HG03439 (cell line): ENCODE measurements at regions not wholly inside any gene's neighbourhood (a gene's known extent, or its start where the extent isn't known, plus 50 kb on each side); places are given as distances from the start of the nearest gene placed in this dataset.

Source experiments
- ATAC-seq: cut with Tn5 transposase; IDR thresholded peaks from one replicate; pipeline ENCODE4 v1.9.1; 2021; ENCODE audit warnings: mild to moderate bottlenecking, moderate library complexity; ENCODE audit not compliant: unreplicated experiment

DNA sequence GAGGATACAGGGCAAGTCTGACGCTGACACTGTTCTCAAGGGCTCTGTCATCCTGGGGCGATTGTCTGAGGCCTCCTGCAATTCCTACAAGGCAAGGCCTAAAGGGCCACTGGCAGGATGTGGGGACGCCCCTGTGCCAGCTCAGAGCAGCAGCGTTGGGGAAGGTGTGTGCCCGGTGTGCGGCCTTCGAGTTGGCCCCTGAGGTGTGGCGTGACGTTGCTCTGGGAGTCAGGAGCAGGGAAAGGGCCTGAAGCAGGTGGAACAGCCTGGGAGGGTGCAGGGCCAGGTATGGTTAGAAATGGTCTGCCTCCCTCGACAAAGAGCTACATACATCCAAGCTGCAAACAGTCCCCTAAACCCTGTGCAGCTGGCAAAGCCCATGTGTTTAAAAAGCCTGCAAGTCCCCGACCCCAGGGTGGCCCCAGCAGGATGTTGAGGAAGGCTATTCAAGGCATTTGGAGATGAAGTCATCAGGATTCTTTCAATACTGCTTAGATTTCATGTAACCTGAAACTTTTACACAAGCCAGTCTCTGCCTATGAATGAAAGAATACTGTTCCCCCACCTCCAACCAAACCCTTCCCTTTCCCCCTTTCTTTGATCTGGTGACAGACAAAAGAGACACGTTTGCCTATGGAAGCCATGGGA is 142.5 kb upstream of the TNS3 start:
- ATAC-seq = no peak

DNA sequence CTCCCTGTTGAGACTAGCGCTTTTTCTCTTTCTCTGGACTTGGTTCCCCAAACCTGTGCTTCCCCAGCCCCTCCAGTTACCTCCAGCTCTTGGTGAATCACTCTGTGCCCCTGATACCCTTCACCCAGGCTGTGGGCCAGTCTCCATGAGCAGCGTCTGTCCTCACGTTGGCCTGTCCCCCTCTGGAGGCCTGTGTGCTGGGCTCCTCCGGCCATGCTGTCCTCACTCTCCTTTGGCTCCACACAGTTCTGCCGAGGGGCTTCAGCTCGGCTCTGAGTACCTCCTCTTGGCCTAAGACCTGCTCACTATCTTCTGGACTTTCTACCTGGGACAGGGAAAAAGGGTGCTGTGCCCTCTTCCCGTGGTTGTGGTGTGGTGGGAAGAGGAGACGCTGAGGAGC is 140.2 kb upstream of the TNS3 start:
- no peak for ATAC-seq

DNA sequence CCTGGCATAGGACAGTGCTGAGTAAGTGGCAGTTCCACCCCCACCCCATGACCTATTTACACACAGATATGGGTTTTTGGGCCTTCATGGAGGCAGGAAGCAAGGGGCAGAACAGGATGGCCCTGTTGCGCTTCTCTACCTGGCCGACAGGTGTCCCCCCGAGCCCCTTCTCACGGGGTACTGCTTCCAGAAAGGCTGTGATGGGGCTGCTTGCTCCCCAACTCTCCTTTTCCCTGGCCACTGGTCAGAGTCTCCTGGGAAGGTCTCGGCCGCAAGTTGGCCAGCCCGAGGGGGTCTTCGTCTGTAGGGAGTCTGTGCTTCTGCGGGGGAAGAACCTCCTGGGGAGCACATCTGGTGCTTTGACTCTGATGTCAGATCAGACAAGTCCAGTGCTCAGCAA is 139.8 kb upstream of the TNS3 start:
- ATAC-seq = no peak

DNA sequence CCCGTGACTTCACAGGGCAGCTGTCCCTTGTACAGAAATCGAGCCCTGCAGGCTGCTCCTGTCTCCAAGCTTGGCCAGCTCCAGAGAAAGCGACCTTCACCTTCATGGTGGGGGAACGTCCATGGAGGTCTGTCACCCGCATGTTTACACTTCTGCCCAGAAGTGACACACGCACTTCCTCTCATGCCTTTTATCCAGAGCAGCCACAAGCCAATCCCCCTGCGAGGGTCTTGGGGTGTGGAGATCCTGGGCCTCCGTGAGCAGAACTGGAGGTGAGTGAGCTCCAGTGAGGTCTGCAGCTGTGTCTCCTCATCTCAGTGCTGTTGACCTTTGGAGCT is 139.0 kb upstream of the TNS3 start:
- peak; percentile 17 for ATAC-seq

DNA sequence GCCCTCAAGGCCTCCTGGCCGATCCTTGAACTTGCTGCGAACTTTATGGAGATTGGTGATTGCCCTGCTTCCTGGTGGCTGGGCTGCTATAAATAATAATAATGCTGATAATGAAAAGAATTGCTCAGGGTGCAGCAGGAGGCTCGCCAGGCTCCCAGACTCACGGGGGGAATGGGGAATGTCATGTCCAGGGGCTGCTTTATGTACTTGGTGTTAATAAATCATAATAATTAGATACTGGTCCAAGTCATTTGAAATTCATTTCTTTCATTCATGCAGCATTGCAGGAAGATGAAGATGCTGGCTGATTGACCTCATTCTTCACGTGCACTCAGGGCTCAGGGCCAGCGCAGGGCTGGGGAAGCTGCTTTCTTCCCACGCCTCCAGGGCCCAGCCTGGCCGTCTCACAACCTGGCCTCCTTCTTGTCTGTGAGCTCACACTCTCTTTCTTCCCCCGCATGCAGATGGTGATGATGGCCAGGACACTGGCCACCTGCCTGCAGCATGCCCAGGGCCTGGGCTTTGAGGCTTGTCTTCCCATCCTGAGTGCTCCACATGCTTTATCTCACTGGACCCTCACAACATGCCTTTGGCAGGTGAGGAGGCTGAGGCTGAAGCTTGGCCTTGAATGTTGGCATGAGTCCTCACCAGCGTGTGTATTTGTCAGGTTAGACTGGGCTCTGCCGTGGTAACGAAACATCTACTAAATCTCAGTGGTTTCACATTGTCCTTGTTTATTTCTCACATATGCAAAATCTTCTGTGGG is 138.4 kb upstream of the TNS3 start:
- ATAC-seq = peak; percentile 81

DNA sequence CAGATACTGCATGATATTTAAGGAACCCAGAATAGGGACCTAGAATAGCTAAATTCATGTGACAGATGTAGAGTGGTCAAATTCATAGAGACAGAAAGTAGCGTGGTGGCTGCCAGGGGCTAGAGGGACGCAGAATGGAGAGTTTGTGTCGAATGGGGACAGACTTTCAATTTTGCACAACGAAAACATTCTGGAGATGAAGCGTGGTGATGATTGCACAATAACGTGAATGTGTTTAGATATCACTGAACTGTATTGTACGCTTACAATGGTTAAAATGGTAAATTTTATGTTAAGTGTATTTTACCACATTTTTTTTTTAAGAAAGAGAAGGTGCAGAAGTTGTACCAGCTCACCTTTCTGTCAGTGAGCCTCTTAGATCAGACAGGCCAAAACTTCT is 137.8 kb upstream of the TNS3 start:
- no peak for ATAC-seq

DNA sequence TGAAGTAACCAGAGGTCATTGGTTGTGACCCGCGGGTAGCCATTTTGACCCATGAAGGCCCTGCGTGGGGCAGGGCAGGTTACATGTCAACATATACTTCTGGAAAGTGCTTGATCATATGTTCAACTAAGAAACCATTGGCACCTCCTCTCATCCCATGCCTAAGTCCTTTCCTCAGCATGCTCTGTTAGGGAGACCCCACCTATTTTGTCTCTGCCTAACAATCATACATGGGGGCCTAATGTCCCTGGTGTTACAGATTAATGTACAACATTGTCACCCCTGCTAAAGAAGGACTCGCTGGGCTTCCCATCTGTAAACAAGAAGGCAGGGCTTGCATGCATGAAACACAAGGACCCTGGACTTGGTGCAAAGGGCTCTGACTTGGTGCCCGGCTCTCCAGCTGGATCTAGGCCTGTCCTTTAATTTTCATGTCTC is 133.7 kb upstream of the TNS3 start:
- no peak for ATAC-seq

DNA sequence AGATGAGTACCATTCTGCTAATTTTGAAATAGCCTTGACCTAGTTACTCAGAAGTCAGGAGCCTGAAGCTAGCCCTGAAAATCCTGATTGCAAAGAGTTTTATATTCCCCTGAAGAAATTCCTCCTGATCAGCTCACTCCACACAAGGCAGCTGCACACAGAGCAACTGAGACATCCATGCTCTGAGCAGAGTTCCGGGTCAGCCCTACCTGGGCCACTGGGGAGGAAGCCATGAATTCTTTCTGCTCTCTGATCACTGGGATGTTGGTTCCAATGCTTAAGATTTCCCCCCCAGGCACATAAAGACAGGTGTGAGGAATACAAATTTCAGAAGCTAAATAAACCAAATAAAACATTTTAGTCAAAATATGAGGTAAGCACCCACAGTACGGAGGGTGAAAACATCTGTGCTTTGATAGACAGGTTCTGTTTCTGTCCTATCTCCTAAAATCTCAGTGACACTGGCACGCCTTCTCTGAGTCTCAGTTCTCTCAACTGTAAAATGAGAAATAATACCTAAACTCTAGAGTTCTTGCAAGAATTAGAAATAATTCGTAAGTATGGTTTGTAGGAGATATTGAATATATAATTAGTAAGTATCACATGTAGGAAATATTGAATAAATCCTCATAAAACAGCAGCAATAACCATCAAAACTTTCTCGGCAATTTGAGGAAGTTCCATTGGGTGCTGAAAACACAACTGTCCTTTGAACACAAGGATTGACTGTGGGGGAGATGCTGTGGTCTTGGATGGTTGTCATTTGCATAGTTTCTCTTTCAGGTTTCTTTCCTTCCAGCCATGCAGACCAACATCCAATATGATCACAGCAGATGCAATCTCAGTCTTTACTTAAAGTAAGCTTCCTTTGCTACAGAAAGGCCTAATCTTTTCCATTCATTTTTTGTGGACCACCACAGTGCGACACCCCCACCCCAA is 133.0 kb upstream of the TNS3 start:
- peak; percentile 92 for ATAC-seq

DNA sequence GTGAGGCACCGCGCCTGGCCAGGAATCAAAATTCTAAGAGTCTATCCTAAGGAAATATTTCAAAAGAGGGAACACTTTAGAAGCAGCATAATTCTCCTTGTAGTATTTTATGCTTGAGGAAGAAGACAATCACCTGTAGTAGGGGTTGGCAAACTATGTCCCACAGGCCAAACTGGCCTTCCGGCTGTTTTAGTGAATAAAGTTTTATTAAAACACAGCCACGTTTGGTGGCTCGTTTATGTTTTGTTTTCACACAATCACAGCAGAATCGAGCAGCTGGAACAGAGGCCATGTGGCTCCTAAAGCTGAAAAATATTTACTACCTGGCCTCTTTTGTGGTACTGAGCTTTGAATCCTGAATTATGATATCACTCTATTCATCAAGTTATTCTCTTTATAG is 131.7 kb upstream of the TNS3 start:
- no peak for ATAC-seq

DNA sequence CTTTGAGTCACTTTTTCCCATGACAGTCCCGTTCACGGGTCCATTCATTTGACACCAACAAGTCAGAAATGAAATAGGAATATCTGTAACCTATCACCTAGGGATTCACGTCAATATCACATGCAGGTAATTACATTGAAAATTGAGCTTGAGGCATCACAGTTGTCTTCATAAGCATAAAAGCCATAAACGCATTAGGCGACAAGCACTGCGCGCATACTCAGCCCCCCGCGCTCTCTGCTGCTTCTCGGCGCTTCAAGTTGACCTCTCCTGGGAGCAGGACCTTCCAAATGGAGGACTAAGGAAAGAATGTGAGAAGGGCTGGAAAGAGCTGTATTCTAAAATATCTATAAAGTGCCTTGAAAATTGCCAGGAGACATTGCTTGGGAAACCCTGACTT is 130.5 kb upstream of the TNS3 start:
- ATAC-seq = no peak

DNA sequence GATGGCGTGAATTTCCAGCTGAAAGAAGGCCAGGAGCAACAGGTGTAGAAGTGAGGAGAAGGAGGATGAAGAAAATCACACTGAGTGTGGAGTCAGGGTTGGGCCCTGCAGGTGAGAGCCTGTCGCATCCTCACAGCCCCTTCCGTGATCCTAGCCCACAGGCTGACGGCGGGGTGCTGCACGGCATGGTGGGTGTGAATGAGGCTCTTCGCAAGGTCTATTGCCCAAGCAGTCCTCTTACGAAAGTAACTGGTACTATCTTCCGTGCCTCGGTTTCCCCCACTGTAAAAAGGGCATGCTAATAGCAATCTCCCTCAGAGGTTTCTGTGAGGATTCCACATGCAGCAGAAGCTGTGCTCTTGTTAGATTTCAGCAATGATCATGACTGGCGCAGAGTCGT is 129.9 kb upstream of the TNS3 start:
- no peak for ATAC-seq

DNA sequence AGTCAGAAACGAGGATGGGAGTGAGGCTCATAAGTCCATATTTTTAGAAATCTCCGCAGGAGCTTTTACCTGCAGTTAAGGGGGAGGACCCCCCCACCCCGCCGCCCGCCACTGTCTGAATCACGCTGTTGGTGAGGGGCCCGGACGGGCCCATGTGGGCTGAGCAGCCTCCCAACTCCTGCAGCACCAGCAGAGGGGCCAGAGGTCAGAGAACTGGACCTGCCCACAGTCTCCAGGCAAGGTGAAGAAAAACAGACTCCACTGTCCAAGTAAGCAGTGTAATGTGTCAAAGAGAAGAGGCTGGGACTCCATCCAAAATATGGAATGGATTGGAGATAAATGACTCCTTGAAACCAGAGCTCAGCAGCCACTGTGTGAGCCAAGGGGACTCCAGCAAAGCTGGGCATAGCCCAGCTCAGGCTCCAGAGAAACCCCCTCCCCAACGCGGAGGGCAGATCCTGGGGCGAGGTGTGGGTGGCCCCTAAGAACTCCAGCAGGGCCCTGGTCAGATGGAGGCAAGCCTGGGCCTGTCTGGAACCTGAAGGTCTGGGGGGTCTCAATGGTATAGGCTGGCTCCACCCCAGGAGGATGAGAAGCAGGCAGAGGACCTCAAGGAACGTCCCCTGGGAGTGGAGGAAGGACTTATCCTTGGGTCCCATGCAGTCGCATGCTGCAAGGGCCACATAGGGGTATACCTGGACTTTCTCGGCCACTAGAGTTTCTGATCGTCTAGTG is 128.5 kb upstream of the TNS3 start:
- no peak for ATAC-seq

DNA sequence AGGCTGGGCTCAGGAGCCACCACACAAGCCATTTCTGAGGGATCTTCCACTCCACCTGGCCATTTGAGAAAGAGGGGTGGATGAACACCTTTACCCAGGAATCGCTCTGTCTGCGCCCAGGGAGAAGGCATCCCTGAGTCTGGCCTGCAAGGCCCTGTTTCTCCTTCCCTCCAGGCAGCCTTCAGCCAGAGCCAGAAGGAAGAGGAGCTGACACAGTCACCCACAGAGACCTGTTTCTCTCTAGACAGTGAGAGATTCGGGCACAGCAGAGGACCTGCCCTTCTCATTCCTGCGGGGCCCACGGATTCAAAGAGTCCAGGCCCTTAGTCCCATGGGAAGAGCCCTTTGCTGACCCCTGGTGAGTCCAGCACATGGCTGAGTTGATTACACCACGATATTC is 127.5 kb upstream of the TNS3 start:
- no peak for ATAC-seq

DNA sequence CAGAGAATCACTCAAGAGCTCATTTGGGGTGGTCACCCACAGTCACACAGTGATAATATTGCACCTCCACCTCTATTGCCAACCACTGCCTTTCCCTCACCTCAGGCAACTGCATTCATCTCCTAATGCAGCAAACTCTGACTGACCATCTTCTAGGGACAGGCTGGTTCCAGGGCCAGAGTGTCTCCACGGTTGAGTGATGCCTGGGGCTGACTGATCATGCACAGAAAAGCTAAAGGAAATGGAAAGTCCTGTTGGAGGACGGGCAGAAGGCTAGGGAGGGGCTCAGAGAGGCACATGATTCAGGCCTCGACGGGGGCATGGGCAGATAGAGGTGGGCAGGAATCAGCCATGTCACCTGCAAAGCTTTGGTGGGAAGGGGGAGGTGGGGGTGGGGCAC is 127.1 kb upstream of the TNS3 start:
- ATAC-seq = no peak

DNA sequence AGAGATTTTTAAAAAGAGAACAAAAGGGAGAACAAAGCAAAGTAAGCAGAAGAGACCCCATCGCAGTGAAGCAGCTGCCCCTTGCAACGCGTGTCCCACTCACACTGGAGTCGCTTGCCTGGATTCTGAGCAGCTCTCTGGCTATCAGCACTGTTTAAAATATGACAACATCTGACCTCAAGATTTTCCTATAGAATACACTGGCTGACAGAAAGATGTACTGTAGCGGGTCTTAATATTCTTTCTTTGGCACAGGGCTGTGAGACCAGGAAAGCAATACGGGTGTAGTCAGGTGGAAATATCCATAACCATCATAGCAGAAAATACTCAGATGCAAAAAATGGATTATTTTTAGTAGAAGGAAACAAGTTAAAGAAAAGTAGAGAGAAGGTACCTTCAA is 125.7 kb upstream of the TNS3 start:
- ATAC-seq = no peak

DNA sequence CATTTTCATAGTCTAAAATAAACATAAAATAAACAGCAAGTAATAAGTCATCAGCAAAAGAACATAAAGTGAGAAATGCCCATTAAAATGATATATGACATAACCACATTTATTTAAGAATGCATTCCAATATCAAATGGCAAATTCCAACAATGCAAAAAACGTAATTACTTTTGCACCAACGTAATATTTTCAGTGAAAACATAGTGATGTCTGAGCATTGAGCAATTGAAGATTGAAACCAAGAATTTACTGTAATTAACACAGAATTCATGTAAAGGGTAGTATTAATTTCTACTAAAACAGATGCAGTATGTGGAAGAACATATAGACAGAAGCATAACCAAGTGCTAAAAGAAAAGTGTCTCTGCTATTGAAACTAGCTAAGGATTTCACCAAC is 123.0 kb upstream of the TNS3 start:
- ATAC-seq = no peak

DNA sequence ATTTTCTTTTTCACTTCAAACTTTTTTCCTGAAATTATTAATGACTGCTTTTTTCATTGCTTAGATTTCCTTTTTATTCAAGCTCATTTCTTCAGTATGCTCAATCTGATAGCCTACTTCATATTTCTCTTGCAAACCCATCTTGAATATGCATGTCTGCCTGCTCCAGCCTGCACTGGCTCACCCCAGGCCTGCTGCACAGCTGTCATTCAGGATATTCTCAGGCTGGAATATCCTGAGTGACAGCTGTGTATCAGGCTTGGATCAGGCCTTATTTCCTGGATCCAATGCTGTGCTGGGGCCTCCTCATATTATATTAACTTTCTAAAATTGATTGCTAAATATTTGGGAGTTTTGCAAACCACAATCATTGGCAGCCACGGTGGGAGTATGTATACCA is 120.2 kb upstream of the TNS3 start:
- ATAC-seq = no peak

DNA sequence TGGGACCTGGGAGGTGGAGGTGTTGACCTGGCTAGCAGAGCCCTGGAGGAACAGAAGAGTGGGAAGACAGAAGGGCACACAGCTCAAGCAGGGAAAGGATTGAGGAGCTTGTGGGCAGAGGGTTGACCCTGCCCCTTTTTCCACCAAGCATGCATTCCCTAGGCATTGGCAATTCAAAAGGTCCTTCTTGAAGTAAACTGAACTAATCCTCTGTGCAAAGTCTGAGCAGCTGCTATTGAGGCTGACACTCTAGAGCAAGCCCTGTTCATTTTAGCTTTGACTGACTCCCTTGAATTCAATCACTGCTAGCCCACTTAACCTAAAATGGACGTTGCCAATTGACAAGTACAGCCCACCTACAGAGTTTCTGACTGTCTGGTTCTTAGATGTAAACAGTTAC is 116.5 kb upstream of the TNS3 start:
- ATAC-seq = no peak

DNA sequence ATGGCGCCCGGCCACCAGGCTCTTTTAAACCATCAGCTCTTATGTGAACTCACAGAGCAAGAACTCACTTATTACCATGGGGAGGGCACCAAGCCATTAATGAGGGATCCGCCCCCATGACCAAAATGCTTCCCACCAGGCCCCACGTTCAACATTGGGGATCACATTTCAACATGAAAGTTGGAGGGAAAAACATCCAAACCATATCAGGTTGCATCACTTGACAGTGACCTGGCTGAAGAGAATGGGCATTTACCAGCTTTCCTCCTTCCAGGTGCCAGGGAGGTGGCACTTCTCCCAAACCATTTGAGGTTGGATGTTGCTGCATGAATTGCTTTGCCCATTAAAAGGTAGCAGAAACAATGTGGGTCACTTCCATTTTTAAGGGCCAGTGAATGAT is 115.6 kb upstream of the TNS3 start:
- no peak for ATAC-seq

DNA sequence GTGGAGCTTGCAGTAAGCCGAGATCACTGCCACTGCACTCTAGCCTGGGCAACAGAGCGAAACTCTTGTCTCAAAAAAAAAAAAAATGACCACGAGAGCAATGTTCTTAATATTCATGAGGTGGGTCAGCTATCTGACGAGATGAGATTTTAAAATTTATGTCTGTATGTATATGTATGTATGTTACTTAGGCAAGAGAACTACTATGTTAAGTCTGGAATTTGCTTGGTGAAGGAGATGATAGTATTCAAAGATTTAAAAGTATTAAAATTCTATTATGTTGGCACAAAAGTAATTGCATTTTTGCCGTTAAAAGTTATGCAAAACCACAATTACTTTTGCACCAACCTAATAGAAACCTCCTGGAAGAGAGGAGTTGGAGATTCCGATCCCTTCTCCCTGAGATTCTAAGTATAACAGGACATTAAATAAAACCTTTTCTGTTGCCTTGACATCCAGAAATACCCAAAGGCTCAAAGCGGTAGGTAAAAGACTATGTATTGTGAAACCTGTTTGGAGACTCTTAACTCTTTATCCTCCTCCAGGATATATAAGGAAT is 114.3 kb upstream of the TNS3 start:
- no peak for ATAC-seq

DNA sequence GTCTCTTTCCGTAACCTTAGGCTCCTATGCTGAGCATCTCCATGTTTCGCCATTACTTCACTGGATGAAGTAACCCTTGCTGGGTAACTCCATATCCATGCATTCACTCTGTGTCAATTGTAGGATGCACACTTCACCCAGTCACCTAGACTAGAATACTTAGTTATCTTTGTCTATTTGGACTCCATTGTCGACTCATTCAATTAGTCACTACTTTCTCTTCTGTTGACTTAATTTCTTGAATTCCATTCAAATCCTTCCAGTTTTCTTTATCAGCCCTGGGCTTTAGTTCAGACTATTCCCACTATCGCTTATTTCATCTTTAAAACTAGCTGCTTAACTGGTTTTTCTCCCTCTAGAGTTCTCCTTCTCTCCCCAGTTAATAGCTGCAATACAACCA is 111.3 kb upstream of the TNS3 start:
- no peak for ATAC-seq
